Muscle of back (tissue), 3 donors: ENCODE measurements at regions not wholly inside any gene's neighbourhood (a gene's known extent, or its start where the extent isn't known, plus 50 kb on each side); places are given as distances from the start of the nearest gene placed in this dataset.
"Not testable (repeated sequence)": the region's sequence is repeated elsewhere in the genome, so short reads cannot be mapped to it uniquely, and the experiment has no call there.

Experiments used
- DNase-seq, 3 donors: peaks; one replicate each; pipeline versions ENCODE4 v3.0.0 to v3.0.0-alpha.2; 2013

- no peak for DNase-seq
Measured at GRCh38 chr2:16112972-16113560, 172.7 kb downstream of the MYCN start.

DNA sequence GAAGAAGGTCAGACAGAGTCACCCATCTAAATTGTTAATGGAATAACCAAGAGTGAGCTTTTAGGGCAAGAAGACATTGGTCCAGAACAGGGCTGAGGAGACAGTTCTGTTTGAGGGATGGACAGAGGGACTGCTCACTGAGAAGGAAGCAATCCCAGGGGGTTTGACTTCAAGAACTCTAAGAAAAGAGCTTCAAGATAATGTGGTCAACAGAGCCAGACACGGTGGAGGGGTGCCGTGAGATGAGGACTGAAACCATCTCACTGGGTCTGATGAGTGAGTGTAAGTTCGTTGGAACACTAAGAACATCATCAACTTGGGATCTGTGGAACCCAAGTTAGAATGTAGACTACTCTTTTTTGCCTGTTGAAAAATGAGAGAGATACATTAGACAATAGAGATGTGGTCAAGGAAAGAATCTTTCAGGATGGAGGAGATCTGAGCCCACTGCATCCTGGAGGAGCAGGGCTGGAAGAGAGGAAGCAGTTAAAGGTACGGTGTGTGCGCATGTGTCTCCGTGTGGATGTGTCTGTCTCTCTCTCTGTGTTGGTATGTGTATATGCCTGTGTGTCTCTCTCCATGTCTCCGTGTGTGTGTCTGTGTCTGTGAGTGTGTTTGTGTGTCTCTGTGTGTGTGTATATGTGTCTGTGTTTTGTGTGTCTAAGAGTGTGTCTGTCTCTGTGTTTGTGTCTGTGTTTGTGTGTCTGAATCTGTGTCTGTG, 172.1 kb downstream of the MYCN start:
- DNase-seq, result no peak

DNA sequence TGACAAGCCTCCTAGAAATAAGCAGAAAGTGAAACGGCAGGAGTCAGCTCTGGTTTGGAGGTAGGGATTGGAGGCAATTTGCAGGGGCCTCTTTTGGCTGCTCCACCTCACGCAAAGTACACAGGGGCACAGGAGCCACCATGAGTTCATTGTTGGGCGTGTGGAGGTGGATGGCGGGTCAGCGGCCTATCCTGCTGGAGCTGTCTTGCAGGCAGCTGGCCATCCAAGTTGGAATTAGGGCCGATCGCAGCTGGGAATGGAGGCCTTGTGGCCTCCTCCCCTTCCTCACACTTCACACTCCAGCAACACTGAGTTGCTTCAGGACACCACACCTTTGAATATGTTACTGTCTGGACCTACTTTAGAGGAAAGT, 171.5 kb downstream of the MYCN start:
- no peak for DNase-seq

DNA sequence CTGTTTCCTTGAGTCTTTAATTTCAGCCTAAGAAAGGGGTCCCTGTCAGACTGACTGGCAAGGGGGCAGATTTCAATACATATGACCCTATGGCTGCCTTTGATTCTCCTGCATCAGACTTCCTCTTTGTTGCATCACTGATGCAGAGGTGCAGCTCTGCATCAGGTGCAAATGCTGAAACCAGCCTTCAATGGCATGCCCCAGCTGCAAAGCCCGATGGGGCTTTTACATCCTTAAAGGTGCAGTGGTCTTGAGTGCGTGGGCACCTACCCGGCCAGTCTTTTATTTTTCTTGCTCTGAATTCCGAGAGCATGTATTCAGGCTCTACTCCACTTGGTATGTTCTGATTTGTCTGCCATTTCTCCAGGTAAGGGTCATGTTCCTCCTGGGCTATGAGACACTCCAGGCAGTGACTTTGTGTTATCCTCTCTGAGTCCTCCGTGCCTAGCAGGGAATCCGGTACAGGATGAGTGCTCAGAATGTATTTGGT, 169.5 kb downstream of the MYCN start:
- no peak for DNase-seq

DNA sequence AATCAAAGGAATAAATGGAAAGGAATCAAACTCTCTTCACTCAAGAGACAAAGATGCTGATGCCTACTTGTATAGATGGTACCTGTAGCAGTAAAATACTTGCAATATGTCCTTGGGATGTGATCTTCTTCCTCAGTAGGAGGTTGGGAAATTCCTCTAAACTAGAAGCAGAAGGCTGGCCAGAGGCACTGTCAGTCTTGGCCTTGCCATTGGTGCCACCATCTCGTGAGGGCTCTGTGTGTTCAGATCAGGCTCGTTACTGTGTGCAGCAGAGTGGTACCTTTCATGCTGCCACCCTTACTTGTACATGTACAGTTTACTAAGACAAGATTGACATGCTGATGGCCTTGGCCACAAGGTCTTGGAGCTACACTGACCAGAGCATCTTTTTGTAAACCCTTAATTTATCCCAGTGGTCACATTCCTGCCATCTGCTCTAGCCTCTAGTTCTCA, 169.0 kb downstream of the MYCN start:
- no peak for DNase-seq

DNA sequence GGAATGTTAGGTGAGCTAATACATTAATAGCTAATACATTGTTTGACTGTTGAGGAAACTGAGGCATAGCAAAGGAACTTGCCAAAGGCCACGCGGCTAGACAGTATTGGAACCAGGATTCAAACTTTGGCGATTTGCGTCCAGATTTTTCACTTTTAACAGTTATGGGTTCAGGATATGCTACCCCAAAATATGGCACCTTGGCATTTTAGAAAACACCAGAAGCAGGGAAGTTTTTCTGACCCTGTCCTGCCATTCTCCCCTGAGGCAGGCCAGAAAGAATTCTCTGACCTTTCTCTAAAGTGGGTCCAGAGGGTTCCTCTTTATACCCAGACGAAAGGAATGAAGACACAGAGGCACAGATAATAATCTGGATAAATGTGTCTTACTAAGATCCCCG, 166.9 kb downstream of the MYCN start:
- no peak for DNase-seq

DNA sequence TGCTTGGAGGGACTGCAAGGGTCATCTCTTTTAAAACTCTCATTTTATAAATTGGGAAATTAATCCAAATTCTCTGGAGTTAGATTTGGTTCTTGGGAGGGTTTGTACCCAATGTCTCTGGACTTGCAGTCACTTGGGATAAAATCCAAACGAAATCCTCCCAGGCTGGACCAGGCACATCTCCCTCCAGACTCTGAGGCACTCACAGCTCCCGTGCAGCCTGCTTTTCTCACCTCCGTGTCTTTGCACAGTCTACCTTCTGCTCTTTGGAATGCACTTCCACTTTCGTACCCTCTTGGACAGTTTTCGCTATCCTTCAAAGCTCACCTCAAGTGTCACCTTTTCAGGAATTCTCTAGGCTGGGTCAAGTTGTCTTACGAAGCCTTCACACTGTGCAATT, 166.3 kb downstream of the MYCN start:
- no peak for DNase-seq

DNA sequence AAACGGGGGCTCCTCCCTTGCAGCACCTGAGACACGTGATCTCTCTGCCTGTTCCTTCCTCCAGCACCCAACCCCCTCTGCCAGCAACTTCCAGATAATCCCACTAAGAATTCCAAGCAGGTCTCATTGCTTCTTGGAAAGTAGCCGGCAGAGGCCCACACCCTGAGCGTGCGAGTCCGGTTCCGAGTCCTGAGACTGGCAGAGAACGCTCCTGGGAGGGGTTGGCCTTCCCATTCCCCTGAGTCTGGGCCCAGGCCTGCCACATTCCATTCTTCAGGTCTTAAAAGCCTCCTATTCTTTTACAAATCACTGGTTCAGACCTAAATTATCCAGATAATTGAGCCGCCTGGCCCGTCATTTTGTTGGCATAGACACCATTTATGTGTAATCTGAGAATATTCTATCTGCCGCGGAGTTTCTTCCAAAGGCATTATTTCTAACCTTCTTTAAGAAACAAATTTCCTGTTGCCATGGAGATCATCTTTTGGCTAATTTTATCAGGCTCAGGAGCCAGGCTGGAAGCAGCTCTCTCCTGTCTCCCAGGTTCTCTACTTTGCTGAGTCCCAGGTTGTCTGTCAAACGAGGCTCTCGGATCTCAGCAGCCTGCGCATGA, 165.4 kb downstream of the MYCN start:
- DNase-seq, result peak in 2 of 3 donors; percentile 16 to 48

- DNase-seq, result no peak
Measured at GRCh38 chr2:16104949-16105668, 164.8 kb downstream of the MYCN start.

DNA sequence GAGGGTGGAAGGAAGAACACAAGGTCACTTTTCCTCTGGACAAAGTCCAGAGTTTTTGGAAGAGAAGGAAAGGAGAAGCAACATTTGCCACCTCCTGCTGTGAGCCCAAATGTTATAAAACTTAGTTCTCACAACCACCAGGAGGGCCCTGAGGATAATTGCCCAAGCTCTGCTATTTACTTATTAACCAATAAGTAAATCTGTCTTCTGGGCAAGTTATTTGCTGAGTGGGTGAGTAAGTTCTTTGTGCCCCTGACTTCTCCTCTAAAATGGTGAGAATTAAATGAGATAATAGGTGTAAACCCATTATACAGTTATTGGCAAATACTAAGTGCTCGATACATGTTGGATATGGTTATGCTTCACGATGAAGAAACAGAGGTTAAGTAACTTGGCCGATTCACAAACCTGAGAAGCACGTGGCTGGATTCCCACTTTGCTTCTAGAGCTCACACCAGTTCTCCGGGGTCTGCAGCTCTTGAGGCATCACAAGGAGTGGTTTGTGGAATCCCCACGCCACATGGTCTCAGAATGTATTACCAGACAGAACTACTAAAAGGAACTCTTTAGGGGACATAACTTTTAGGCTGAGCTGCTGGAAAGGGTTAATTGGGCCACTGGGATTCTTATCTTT, 164.1 kb downstream of the MYCN start:
- no peak for DNase-seq

DNA sequence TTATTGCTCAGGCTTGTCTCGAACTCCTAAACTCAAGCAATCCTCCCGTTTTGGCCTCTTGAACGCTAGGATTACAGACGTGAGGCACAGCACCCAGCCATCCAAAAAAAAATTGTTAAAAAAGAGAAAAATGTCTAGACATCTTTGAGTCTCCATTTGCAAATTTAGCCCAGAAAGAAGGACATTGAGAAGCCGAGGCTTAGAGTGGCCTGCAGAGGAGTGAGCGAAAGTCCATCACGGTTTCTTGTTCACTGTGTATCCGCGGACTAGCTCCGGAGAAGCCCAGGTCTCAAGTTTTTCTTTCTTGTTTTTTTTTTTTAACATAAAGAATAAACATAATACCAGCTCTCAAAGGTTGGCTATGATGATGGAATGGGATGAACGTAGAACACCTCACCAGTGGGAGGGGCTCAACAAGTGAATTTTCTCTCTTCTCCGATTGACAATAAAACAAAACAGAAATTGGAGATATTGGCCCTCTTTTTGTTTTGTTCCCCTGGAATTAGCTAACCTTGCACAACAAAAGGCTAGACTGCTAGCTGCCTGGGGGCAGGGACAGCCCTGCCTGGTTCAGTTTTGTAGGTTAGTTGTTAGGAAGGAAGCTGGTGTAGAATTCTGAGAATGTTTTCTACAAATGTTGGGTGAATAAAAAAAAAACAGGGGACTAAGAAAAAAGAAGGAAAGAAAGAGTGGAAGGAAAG, 163.4 kb downstream of the MYCN start:
- no peak for DNase-seq

DNA sequence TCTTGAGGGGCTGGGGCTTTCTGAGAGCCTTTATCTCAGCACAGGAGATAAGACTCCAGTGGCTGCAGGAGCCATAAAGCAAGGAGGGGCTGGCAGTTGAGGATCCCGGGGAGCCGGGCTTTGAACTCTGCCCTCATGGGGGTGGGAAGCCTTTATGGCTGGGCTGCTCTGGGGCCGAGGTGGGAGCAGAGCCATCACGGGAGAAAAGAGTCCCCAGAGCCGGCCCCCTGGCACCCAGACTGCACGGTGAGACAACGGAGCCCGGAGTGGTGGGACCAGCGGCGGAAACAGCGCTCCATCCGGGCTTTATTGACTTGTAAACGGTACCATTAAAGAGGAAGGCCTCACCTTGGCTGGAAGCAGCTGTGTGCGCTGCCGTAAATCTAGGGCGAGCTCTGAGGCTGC, 162.6 kb downstream of the MYCN start:
- no peak for DNase-seq

- DNase-seq, result no peak
Measured at GRCh38 chr2:16102358-16102975, 162.1 kb downstream of the MYCN start.

- DNase-seq, result no peak
Measured at GRCh38 chr2:16101196-16101595, 160.8 kb downstream of the MYCN start.

GRCh38 chr2:16100006-16100405, 159.7 kb downstream of the MYCN start:
- no peak for DNase-seq

- DNase-seq, result no peak
Measured at GRCh38 chr2:16099326-16099725, 159.0 kb downstream of the MYCN start.

DNA sequence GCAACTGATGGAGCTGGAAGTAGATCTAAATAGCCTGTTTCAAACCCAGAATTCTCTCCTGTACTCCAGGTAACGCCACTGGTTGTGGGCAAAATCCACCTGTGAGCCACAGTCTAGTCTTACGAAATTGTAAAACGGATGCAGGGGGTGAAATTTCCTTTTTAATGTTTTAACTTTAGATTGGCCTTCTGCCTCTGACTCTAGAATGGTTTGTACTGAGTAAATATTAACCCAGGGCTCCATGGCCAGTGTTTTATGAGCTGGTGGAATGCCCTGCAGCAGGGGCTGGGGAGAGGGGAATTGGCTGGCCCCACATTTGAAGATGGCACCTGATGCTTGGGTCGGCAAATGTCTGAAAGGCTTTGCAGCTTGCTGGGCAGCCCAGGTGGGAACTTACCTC, 156.6 kb downstream of the MYCN start:
- DNase-seq, result no peak

DNA sequence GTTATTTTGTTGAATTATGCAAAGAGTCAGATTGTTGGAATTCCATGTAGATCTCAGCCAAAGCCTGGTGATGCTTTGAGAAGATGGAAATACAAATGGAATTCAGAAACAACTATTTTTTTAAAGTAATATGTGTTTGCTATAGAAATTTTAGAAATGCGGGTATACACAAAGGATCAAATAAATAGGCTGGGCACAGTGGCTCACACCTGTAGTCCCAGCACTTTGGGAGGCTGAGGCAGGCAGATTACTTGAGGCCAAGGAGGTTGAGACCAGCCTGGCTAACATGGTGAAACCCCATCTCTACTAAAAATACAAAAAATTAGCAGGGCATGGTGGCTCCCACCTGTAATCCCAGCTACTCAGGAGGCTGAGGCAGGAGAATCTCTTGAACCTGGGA, 155.1 kb downstream of the MYCN start:
- DNase-seq, result not testable (repeated sequence)

DNA sequence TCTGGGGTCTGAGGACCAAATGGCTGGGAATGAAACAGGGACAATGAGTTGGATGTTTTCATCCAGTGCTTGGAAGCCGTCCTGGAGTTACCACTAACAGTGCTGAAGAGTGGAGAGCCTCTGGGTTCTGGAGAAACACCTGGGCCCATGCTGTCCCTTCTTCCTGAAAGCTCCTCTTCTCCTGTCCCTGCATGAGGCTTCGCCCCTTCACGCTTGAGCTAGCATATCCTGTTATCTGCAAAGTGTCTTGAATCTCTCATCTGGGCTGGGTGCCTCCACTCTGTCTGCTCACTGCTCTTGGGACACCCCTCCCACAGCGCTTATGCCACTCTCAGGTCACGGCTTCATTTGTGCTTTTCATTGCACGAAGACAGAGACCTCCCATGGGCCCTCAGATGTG, 154.5 kb downstream of the MYCN start:
- DNase-seq, result no peak

- no peak for DNase-seq
Measured at GRCh38 chr2:16093639-16094529, 153.5 kb downstream of the MYCN start.
